Stimulated activated naive CD8-positive, alpha-beta T cell treated with anti-CD3 and anti-CD28 coated beads, Interleukin-15, Interleukin-2, amounts not matched to agents 100 ng/mL and 50 ng/mL, for 24 hours (primary cell): ENCODE measurements at regions not wholly inside any gene's neighbourhood (a gene's known extent, or its start where the extent isn't known, plus 50 kb on each side); places are given as distances from the start of the nearest gene placed in this dataset.

ENCODE experiments used
- H3K27ac Mint-ChIP-seq: one replicate; pipeline ENCODE4 v1.8.0; 2021; ENCODE audit warnings: mild to moderate bottlenecking, mixed read lengths
- H3K27me3 Mint-ChIP-seq: one replicate; pipeline ENCODE4 v1.8.0; 2021; ENCODE audit warnings: mixed read lengths
- H3K36me3 Mint-ChIP-seq: one replicate; pipeline ENCODE4 v1.8.0; 2021; ENCODE audit warnings: low read depth, mixed read lengths
- H3K4me1 Mint-ChIP-seq: one replicate; pipeline ENCODE4 v1.8.0; 2021; ENCODE audit warnings: low read depth, mixed read lengths
- H3K4me3 Mint-ChIP-seq: one replicate; pipeline ENCODE4 v1.8.0; 2021; ENCODE audit warnings: mild to moderate bottlenecking, mixed read lengths
- H3K9me3 Mint-ChIP-seq: one replicate; pipeline ENCODE4 v1.8.0; 2021; ENCODE audit warnings: mixed read lengths

DNA sequence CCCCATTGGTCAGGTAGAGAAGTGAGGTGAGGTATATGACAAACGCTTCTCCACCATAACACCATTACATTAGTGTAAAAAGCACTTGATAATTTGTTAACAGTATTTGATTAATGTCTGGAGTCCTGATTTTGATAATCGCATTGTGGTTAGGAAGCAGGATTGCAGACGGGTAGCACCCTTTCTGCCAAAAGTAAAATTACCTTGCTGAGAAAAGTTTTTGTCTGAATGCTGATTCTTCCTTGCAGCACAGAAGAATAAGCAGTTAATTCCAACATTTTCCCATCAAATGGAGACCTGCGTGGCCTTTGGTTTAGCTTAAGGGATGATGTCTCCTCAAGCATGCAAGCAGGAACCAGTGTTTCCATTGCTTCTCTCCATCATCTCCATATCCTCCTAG, 1090.2 kb upstream of the TMEM132C start:
- Mint-ChIP-seq H3K4me1 (no peaks in the 10 kb centered on the region), H3K9me3 (peaks cover 23% of the 10 kb centered on the region), H3K36me3 (peaks cover 4% of the 10 kb centered on the region), H3K4me3 (no peak overlapping the region), H3K27ac (no peak overlapping the region), H3K27me3 (no peaks in the 10 kb centered on the region)

GRCh38 chr12:127178052-127178451, 1088.9 kb upstream of the TMEM132C start:
- no peak overlapping the region for H3K4me3 Mint-ChIP-seq
- H3K9me3 Mint-ChIP-seq, result peaks cover 23% of the 10 kb centered on the region

DNA sequence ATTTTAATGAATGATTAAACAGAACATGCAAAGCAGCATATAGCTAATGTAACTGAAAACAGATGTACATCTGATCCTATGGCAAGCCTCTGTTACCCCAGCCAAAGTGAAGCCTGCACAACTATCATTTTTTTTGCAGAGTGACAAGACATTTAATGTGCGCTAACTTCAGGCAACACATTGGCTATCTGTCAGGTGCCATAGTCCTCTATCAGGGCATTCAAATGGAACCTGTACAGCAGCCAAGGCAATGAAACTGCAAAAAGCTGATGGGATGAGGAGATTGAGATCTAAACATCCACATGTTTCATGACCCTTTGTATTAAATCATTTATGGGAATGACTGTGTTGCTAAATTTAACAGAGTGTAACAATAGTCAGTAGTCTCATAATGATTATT, 1088.5 kb upstream of the TMEM132C start:
- Mint-ChIP-seq H3K27me3 (no peaks in the 10 kb centered on the region), H3K36me3 (peaks cover 4% of the 10 kb centered on the region), H3K9me3 (peaks cover 23% of the 10 kb centered on the region), H3K4me1 (no peaks in the 10 kb centered on the region), H3K27ac (no peak overlapping the region), H3K4me3 (no peak overlapping the region)

More at GRCh38 chr12:127178052-127178451, 1088.9 kb upstream of the TMEM132C start:
- Mint-ChIP-seq H3K27ac (no peak overlapping the region), H3K27me3 (no peaks in the 10 kb centered on the region), H3K4me1 (no peaks in the 10 kb centered on the region), H3K36me3 (peaks cover 4% of the 10 kb centered on the region)

- Mint-ChIP-seq H3K4me1 (no peaks in the 10 kb centered on the region), H3K27me3 (no peaks in the 10 kb centered on the region), H3K27ac (no peak overlapping the region), H3K36me3 (peaks cover 4% of the 10 kb centered on the region), H3K4me3 (no peak overlapping the region), H3K9me3 (peaks cover 19% of the 10 kb centered on the region)
Measured at GRCh38 chr12:127179176-127179575, 1087.8 kb upstream of the TMEM132C start.

GRCh38 chr12:127182018-127182417, 1085.0 kb upstream of the TMEM132C start:
- Mint-ChIP-seq H3K36me3 (peaks cover 3% of the 10 kb centered on the region), H3K4me1 (no peaks in the 10 kb centered on the region), H3K27me3 (no peaks in the 10 kb centered on the region), H3K27ac (no peak overlapping the region), H3K4me3 (no peak overlapping the region), H3K9me3 (peaks cover 15% of the 10 kb centered on the region)

GRCh38 chr12:127189992-127190391, 1077.0 kb upstream of the TMEM132C start:
- no peaks in the 10 kb centered on the region for H3K4me1 Mint-ChIP-seq
- no peaks in the 10 kb centered on the region for H3K9me3 Mint-ChIP-seq
- H3K4me3 Mint-ChIP-seq, result no peak overlapping the region
- no peaks in the 10 kb centered on the region for H3K36me3 Mint-ChIP-seq
- H3K27ac Mint-ChIP-seq, result no peak overlapping the region
- H3K27me3 Mint-ChIP-seq, result peaks cover 9% of the 10 kb centered on the region

- Mint-ChIP-seq H3K9me3 (no peaks in the 10 kb centered on the region), H3K27me3 (peaks cover 9% of the 10 kb centered on the region), H3K27ac (no peak overlapping the region), H3K4me1 (no peaks in the 10 kb centered on the region), H3K4me3 (no peak overlapping the region), H3K36me3 (no peaks in the 10 kb centered on the region)
Measured at GRCh38 chr12:127191129-127191528, 1075.8 kb upstream of the TMEM132C start.

GRCh38 chr12:127192391-127192790, 1074.6 kb upstream of the TMEM132C start:
- H3K36me3 Mint-ChIP-seq, result no peaks in the 10 kb centered on the region
- H3K27me3 Mint-ChIP-seq, result peaks cover 12% of the 10 kb centered on the region
- H3K4me1 Mint-ChIP-seq, result no peaks in the 10 kb centered on the region
- no peak overlapping the region for H3K4me3 Mint-ChIP-seq
- no peaks in the 10 kb centered on the region for H3K9me3 Mint-ChIP-seq
- H3K27ac Mint-ChIP-seq, result no peak overlapping the region

DNA sequence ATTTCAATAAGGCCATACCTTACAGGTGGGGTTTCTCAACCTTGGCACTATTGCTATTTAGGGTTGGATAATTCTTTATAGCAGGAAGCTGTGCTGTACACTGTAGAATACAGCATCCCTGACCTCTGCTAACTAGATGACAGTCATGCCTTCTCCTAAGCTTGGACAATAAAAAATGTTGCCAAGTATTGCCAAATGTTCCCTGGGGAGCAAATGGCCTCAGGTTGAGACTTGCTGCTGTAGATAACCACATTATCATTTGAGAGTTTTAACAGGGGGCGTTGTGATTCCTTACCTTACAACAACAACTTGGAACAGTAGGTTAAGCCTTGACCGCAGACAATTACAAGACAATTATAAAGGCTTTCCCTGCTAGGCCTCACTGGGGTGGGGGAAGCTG, 1073.6 kb upstream of the TMEM132C start:
- no peak overlapping the region for H3K27ac Mint-ChIP-seq
- H3K4me1 Mint-ChIP-seq, result no peaks in the 10 kb centered on the region
- no peaks in the 10 kb centered on the region for H3K9me3 Mint-ChIP-seq
- no peak overlapping the region for H3K4me3 Mint-ChIP-seq
- peaks cover 8% of the 10 kb centered on the region for H3K27me3 Mint-ChIP-seq
- no peaks in the 10 kb centered on the region for H3K36me3 Mint-ChIP-seq

- Mint-ChIP-seq H3K27ac (no peak overlapping the region), H3K27me3 (peaks cover 15% of the 10 kb centered on the region), H3K9me3 (peaks cover 4% of the 10 kb centered on the region), H3K4me3 (no peak overlapping the region), H3K4me1 (no peaks in the 10 kb centered on the region), H3K36me3 (no peaks in the 10 kb centered on the region)
Measured at GRCh38 chr12:127194176-127194575, 1072.8 kb upstream of the TMEM132C start.

DNA sequence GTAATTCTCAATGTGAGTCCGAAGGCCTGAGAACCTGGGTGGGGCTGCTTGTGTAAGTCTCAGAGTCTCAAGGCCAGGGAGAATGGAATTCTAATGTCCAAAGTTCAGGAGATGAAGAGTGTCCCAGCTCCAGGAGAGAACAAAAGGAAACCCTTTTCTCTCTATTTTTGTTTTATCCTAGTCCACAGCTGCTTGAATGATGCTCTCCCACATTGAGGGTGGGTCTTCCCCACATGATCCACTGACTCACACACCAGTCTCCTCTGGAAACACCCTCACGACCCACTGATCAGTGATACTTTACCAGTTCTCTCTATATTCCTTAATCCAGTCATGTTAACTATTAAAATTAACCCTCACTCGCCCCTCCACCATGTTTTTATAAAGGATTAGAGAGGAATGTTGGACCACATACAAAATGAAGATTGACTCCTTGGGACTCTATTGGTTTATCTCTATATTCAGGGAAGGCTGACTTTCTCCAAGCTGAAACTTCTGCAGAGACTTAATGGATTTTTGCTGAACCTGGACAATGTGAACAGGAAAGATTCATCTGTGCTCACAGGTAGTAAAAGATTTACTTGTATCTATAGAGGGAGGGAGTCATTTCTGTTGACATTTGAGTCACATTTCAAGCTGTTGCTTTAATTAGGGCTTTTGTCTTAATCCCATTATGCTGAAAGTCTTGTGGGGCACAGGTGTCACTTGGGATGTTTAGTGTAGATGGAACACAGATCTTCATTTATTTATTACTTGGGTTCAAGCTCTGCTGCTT, 1061.0 kb upstream of the TMEM132C start:
- H3K9me3 Mint-ChIP-seq, result peaks cover 8% of the 10 kb centered on the region

GRCh38 chr12:127209318-127209717, 1057.7 kb upstream of the TMEM132C start:
- no peaks in the 10 kb centered on the region for H3K4me1 Mint-ChIP-seq
- no peaks in the 10 kb centered on the region for H3K27me3 Mint-ChIP-seq
- H3K27ac Mint-ChIP-seq, result no peak overlapping the region
- H3K4me3 Mint-ChIP-seq, result no peak overlapping the region
- H3K36me3 Mint-ChIP-seq, result no peaks in the 10 kb centered on the region
- H3K9me3 Mint-ChIP-seq, result no peaks in the 10 kb centered on the region

More for the DNA sequence above, 1061.0 kb upstream of the TMEM132C start:
- Mint-ChIP-seq H3K4me3 (no peak overlapping the region), H3K4me1 (no peaks in the 10 kb centered on the region), H3K36me3 (no peaks in the 10 kb centered on the region), H3K27ac (no peak overlapping the region), H3K27me3 (peaks cover 16% of the 10 kb centered on the region)

DNA sequence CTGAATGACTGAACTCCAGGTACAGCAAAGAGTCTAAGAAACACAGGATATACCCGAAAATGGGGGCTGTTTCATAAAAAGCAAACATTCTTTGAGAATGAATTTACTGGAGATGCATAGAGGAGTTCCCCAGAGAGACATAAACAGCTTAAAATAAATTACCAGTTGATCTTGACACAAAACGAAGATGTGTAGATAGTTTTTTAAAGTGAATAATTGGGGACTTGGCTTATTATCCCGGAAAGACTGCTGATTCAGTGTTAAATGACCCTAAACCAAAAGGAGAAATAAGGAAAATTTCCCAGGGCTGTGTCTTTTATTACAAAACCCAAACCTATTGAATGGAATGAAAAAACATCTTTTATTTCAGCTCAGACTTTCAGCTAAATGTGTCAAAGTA, 1052.8 kb upstream of the TMEM132C start:
- peaks cover 3% of the 10 kb centered on the region for H3K9me3 Mint-ChIP-seq
- H3K4me3 Mint-ChIP-seq, result no peak overlapping the region
- no peaks in the 10 kb centered on the region for H3K27me3 Mint-ChIP-seq
- no peak overlapping the region for H3K27ac Mint-ChIP-seq
- H3K36me3 Mint-ChIP-seq, result no peaks in the 10 kb centered on the region
- H3K4me1 Mint-ChIP-seq, result no peaks in the 10 kb centered on the region

DNA sequence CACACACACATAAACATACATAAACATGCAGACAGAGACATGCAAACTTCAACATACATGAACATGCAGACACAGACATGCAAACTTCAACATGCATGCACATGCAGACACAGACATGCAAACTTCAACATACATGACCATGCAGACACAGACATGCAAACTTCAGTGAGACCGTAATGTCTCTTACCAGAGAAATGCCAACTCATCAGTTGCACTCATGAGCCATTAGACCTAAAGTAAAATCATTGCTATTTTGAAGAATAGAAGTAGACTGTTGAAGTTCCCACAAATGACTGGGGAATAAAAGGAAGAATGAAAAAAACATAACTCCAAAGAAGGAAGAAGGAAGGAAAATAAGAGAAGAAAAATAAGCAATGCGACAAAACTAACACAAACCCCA, 1044.0 kb upstream of the TMEM132C start:
- no peak overlapping the region for H3K27ac Mint-ChIP-seq
- H3K4me3 Mint-ChIP-seq, result no peak overlapping the region
- H3K27me3 Mint-ChIP-seq, result peaks cover 5% of the 10 kb centered on the region
- H3K4me1 Mint-ChIP-seq, result no peaks in the 10 kb centered on the region
- H3K36me3 Mint-ChIP-seq, result no peaks in the 10 kb centered on the region
- peaks cover under 1% of the 10 kb centered on the region for H3K9me3 Mint-ChIP-seq

DNA sequence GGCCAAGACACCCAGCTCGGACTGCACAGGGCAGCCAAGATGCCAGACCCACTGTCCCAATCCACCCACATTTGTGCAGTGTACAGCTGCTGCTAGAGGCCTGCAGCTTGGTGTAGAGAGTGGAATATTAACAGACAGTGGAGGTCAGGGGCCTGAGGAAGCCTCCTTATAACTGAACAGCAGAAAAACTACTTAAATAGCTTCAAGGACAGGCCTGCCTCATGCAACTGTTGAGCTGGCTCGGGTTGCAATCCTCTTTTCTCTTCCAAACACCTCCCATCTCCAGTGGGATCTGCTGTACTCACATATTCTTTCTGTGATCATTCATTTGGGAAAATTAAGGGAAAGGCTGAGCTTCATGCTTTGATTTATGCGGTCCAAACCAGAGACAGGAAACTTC, 1043.2 kb upstream of the TMEM132C start:
- Mint-ChIP-seq H3K4me3 (no peak overlapping the region), H3K27ac (no peak overlapping the region), H3K4me1 (no peaks in the 10 kb centered on the region), H3K36me3 (no peaks in the 10 kb centered on the region), H3K27me3 (peaks cover 5% of the 10 kb centered on the region), H3K9me3 (no peaks in the 10 kb centered on the region)

DNA sequence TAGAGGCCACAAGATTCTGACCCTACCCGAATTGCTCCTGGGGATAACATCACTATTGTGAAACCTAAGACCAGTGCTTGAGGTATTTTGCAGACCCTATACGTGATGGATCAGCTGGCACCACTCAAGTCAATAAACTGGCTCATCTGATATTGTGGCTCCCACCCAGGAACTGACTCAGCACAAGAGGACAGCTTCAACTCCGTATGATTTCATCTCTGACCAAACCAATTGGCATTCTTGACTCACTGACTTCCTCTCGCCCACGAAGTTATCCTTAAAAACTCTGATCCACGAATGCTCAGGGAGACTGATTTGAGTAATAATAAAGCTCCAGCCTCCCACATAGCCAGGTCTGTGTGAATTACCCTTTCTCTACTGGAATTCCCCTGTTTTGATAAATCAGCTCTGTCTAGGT, 1036.1 kb upstream of the TMEM132C start:
- Mint-ChIP-seq H3K9me3 (no peaks in the 10 kb centered on the region), H3K27me3 (no peaks in the 10 kb centered on the region), H3K4me1 (peaks cover 3% of the 10 kb centered on the region), H3K36me3 (no peaks in the 10 kb centered on the region), H3K27ac (no peak overlapping the region), H3K4me3 (no peak overlapping the region)
